Duodenal mucosa (tissue), 2 donors: ENCODE measurements at regions not wholly inside any gene's neighbourhood (a gene's known extent, or its start where the extent isn't known, plus 50 kb on each side); places are given as distances from the start of the nearest gene placed in this dataset.

Experiments used
- H3K27ac ChIP-seq: one replicate; pipeline ENCODE4 v1.7.0; 2013; ENCODE audit warnings: low read depth, low read length
- H3K27me3 ChIP-seq, 2 donors: one replicate each; pipeline ENCODE4 v1.7.0; 2013; ENCODE audit warnings: low read length in 2 of 2, control low read depth in 1 of 2; ENCODE audit not compliant: insufficient read depth in 2 of 2, control insufficient read depth in 1 of 2
- H3K36me3 ChIP-seq, 2 donors: one replicate each; pipeline ENCODE4 v1.7.0; 2013; ENCODE audit warnings: low read length in 2 of 2, control low read depth in 1 of 2; ENCODE audit not compliant: insufficient read depth in 2 of 2, control insufficient read depth in 1 of 2
- H3K4me1 ChIP-seq, 2 donors: one replicate each; pipeline ENCODE4 v1.7.0; 2013; ENCODE audit warnings: low read length in 2 of 2, control low read depth in 1 of 2; ENCODE audit not compliant: insufficient read depth in 2 of 2, control insufficient read depth in 1 of 2
- H3K4me3 ChIP-seq, 2 donors: one replicate each; pipeline ENCODE4 v1.7.0; 2013; ENCODE audit warnings: low read length in 2 of 2, low read depth in 1 of 2
- H3K9ac ChIP-seq, 2 donors: one replicate each; pipeline ENCODE4 v1.7.0; 2013; ENCODE audit warnings: low read length in 2 of 2, low read depth in 1 of 2
- H3K9me3 ChIP-seq, 2 donors: one replicate each; pipeline ENCODE4 v1.7.0; 2013; ENCODE audit warnings: low read length in 2 of 2, control low read depth in 1 of 2; ENCODE audit not compliant: control insufficient read depth in 1 of 2

- H3K9ac ChIP-seq = no peak overlapping the region
- no peaks in the 10 kb centered on the region for H3K27me3 ChIP-seq
- no peak overlapping the region for H3K27ac ChIP-seq
- H3K9me3 ChIP-seq = no peaks in the 10 kb centered on the region
- H3K4me1 ChIP-seq = peaks cover 0 to 4% of the 10 kb centered on the region in 2 donors
- no peak overlapping the region for H3K4me3 ChIP-seq
- no peaks in the 10 kb centered on the region for H3K36me3 ChIP-seq
Measured at GRCh38 chr14:71444030-71444822, 488.0 kb upstream of the RGS6 start.

GRCh38 chr14:71448431-71449315, 483.6 kb upstream of the RGS6 start:
- Histone ChIP-seq H3K4me1 (peaks cover 0 to 4% of the 10 kb centered on the region in 2 donors), H3K27ac (no peak overlapping the region), H3K4me3 (no peak overlapping the region), H3K36me3 (no peaks in the 10 kb centered on the region), H3K9me3 (no peaks in the 10 kb centered on the region), H3K27me3 (no peaks in the 10 kb centered on the region), H3K9ac (no peak overlapping the region)

- no peak overlapping the region for H3K4me3 ChIP-seq
- H3K27ac ChIP-seq = no peak overlapping the region
- H3K36me3 ChIP-seq = no peaks in the 10 kb centered on the region
- H3K9ac ChIP-seq = no peak overlapping the region
- no peaks in the 10 kb centered on the region for H3K9me3 ChIP-seq
- H3K27me3 ChIP-seq = no peaks in the 10 kb centered on the region
- H3K4me1 ChIP-seq = peaks cover 0 to 5% of the 10 kb centered on the region in 2 donors
Measured at GRCh38 chr14:71449316-71450055, 482.7 kb upstream of the RGS6 start.

- Histone ChIP-seq H3K27ac (no peak overlapping the region), H3K27me3 (no peaks in the 10 kb centered on the region), H3K9me3 (no peaks in the 10 kb centered on the region), H3K9ac (no peak overlapping the region), H3K4me1 (peaks cover 0 to 12% of the 10 kb centered on the region in 2 donors), H3K4me3 (no peak overlapping the region), H3K36me3 (no peaks in the 10 kb centered on the region)
Measured at GRCh38 chr14:71451501-71451900, 480.7 kb upstream of the RGS6 start.

GRCh38 chr14:71452539-71452938, 479.7 kb upstream of the RGS6 start:
- Histone ChIP-seq H3K9ac (no peak overlapping the region), H3K4me1 (peaks cover 0 to 12% of the 10 kb centered on the region in 2 donors), H3K4me3 (no peak overlapping the region), H3K9me3 (no peaks in the 10 kb centered on the region), H3K36me3 (no peaks in the 10 kb centered on the region), H3K27ac (no peak overlapping the region), H3K27me3 (no peaks in the 10 kb centered on the region)

- Histone ChIP-seq H3K9me3 (no peaks in the 10 kb centered on the region), H3K27ac (no peak overlapping the region), H3K9ac (no peak overlapping the region), H3K4me3 (no peak overlapping the region), H3K4me1 (peaks cover 0 to 12% of the 10 kb centered on the region in 2 donors), H3K27me3 (no peaks in the 10 kb centered on the region), H3K36me3 (no peaks in the 10 kb centered on the region)
Measured at GRCh38 chr14:71452987-71453386, 479.2 kb upstream of the RGS6 start.

- H3K4me1 ChIP-seq = peaks cover 0 to 7% of the 10 kb centered on the region in 2 donors
- H3K9me3 ChIP-seq = no peaks in the 10 kb centered on the region
- no peaks in the 10 kb centered on the region for H3K36me3 ChIP-seq
- no peak overlapping the region for H3K27ac ChIP-seq
- H3K4me3 ChIP-seq = no peak overlapping the region
- H3K9ac ChIP-seq = no peak overlapping the region
- H3K27me3 ChIP-seq = no peaks in the 10 kb centered on the region
Measured at GRCh38 chr14:71454010-71454409, 478.2 kb upstream of the RGS6 start.

- Histone ChIP-seq H3K27ac (no peak overlapping the region), H3K4me3 (no peak overlapping the region), H3K4me1 (peaks cover 4 to 7% of the 10 kb centered on the region in 2 donors)
Measured at GRCh38 chr14:71454513-71455332, 477.5 kb upstream of the RGS6 start.

GRCh38 chr14:71460091-71460490, 472.1 kb upstream of the RGS6 start:
- Histone ChIP-seq H3K9me3 (peaks cover 0 to 2% of the 10 kb centered on the region in 2 donors), H3K4me3 (no peak overlapping the region), H3K27me3 (no peaks in the 10 kb centered on the region), H3K27ac (no peak overlapping the region), H3K36me3 (peaks cover 0 to 4% of the 10 kb centered on the region in 2 donors), H3K4me1 (peaks cover 4 to 8% of the 10 kb centered on the region in 2 donors), H3K9ac (no peak overlapping the region)

More at GRCh38 chr14:71454513-71455332, 477.5 kb upstream of the RGS6 start:
- H3K36me3 ChIP-seq = no peaks in the 10 kb centered on the region
- H3K9ac ChIP-seq = no peak overlapping the region
- H3K27me3 ChIP-seq = no peaks in the 10 kb centered on the region
- no peaks in the 10 kb centered on the region for H3K9me3 ChIP-seq
